Stimulated activated CD4-positive, alpha-beta T cell treated with anti-CD3 and anti-CD28 coated beads, Interleukin-4, amount 100 ng/mL, for 48 hours (primary cell): ENCODE measurements at regions not wholly inside any gene's neighbourhood (a gene's known extent, or its start where the extent isn't known, plus 50 kb on each side); places are given as distances from the start of the nearest gene placed in this dataset.

Experiments used
- DNase-seq, 2 donors: peaks; one replicate each; pipeline ENCODE4 v3.0.0-alpha.2; 2020; ENCODE audit warnings: low read depth in 2 of 2

GRCh38 chr11:32002311-32002710 lies 88.6 kb upstream of the RCN1 start:
- DNase-seq: no peak

- no peak for DNase-seq
These were observed 92.9 kb upstream of the RCN1 start for GRCh38 chr11:31997955-31998354.

- DNase-seq: no peak
These were observed 94.6 kb upstream of the RCN1 start for GRCh38 chr11:31996159-31996881.

GRCh38 chr11:31995525-31996094 lies 95.3 kb upstream of the RCN1 start:
- DNase-seq: no peak

GRCh38 chr11:31995032-31995431 lies 95.8 kb upstream of the RCN1 start:
- DNase-seq: no peak

GRCh38 chr11:31987118-31988005 lies 103.5 kb upstream of the RCN1 start:
- DNase-seq: no peak

- DNase-seq: no peak
These were observed 104.5 kb upstream of the RCN1 start for GRCh38 chr11:31986201-31986889.

- no peak for DNase-seq
These were observed 109.4 kb upstream of the RCN1 start for GRCh38 chr11:31981457-31981856.

- no peak for DNase-seq
These were observed 113.5 kb upstream of the RCN1 start for GRCh38 chr11:31977343-31977742.

GRCh38 chr11:31974366-31975136 lies 116.3 kb upstream of the RCN1 start:
- DNase-seq: no peak

- DNase-seq: no peak
These were observed 117.7 kb upstream of the RCN1 start for GRCh38 chr11:31973172-31973571.

GRCh38 chr11:31972623-31973022 lies 118.3 kb upstream of the RCN1 start:
- no peak for DNase-seq

- DNase-seq: no peak
These were observed 121.5 kb upstream of the RCN1 start for GRCh38 chr11:31969359-31969702.

- no peak for DNase-seq
These were observed 122.2 kb upstream of the RCN1 start for GRCh38 chr11:31968461-31969358.

- no peak for DNase-seq
These were observed 123.3 kb upstream of the RCN1 start for GRCh38 chr11:31967404-31968130.

GRCh38 chr11:31966846-31967245 lies 124.0 kb upstream of the RCN1 start:
- no peak for DNase-seq

- no peak for DNase-seq
These were observed 126.7 kb upstream of the RCN1 start for GRCh38 chr11:31964181-31964580.

- no peak for DNase-seq
These were observed 130.7 kb upstream of the RCN1 start for GRCh38 chr11:31960126-31960525.

- DNase-seq: no peak
These were observed 131.2 kb upstream of the RCN1 start for GRCh38 chr11:31959716-31960115.
